ENCODE measurements at regions not wholly inside any gene's neighbourhood (a gene's known extent, or its start where the extent isn't known, plus 50 kb on each side); places are given as distances from the start of the nearest gene placed in this dataset.

GRCh38 chr6:53986721-53987521 lies 124.3 kb upstream of the MLIP start:
- intact Hi-C loops (cut with DNase I; ENCODE audit: low total_unique reads), result loop anchor here (10.0 kb wide), 2 partner anchors 288 to 1248 kb away; no protein-coding TSS in a partner anchor
- peaks cover 0 to 25% (median 9%) of the 10 kb centered on the region in 4 donors for H3K4me1 ChIP-seq
- no peak for TF ChIP-seq CTCF (IDR thresholded peaks at IDR 0.05)
- DNase-seq, result no peak
- H3K36me3 ChIP-seq, result no peaks in the 10 kb centered on the region
- H3K27me3 ChIP-seq, result no peaks in the 10 kb centered on the region
- H3K27ac ChIP-seq, result peak overlapping the region in 1 of 2 donors; percentile 10
- no peaks in the 10 kb centered on the region for H3K9me3 ChIP-seq
- H3K4me3 ChIP-seq, result no peak overlapping the region

GRCh38 chr6:53987522-53987888 lies 123.7 kb upstream of the MLIP start:
- intact Hi-C loops (cut with DNase I; ENCODE audit: low total_unique reads), result loop anchor here (10.0 kb wide), 2 partner anchors 287 to 1247 kb away; no protein-coding TSS in a partner anchor
- Histone ChIP-seq H3K36me3 (no peaks in the 10 kb centered on the region), H3K27me3 (no peaks in the 10 kb centered on the region), H3K9me3 (no peaks in the 10 kb centered on the region), H3K4me3 (no peak overlapping the region), H3K27ac (no peak overlapping the region), H3K4me1 (peaks cover 0 to 25% (median 9%) of the 10 kb centered on the region in 4 donors)
- no peak for TF ChIP-seq CTCF (IDR thresholded peaks at IDR 0.05)
- no peak for DNase-seq

- Histone ChIP-seq H3K9me3 (no peaks in the 10 kb centered on the region), H3K4me3 (no peak overlapping the region), H3K27ac (no peak overlapping the region), H3K4me1 (peaks cover 0 to 25% (median 9%) of the 10 kb centered on the region in 4 donors), H3K27me3 (no peaks in the 10 kb centered on the region), H3K36me3 (no peaks in the 10 kb centered on the region)
- DNase-seq, result no peak
- intact Hi-C loops (cut with DNase I; ENCODE audit: low total_unique reads), result loop anchor here (10.0 kb wide), 2 partner anchors 285 to 1245 kb away; no protein-coding TSS in a partner anchor
- TF ChIP-seq CTCF (IDR thresholded peaks at IDR 0.05), result no peak
These were observed 121.7 kb upstream of the MLIP start for GRCh38 chr6:53989504-53989903.

GRCh38 chr6:53992522-53992921 lies 118.7 kb upstream of the MLIP start:
- Histone ChIP-seq H3K27me3 (no peaks in the 10 kb centered on the region), H3K9me3 (no peaks in the 10 kb centered on the region)
- intact Hi-C loops (cut with DNase I; ENCODE audit: low total_unique reads), result no loop called here

GRCh38 chr6:53994201-53994600 lies 117.0 kb upstream of the MLIP start:
- H3K27me3 ChIP-seq, result no peaks in the 10 kb centered on the region
- no peak for TF ChIP-seq CTCF (IDR thresholded peaks at IDR 0.05)
- no peak for DNase-seq
- H3K27ac ChIP-seq, result no peak overlapping the region
- no peaks in the 10 kb centered on the region for H3K9me3 ChIP-seq
- peaks cover 0 to 7% (median 0%) of the 10 kb centered on the region in 4 donors for H3K4me1 ChIP-seq
- H3K4me3 ChIP-seq, result no peak overlapping the region
- H3K36me3 ChIP-seq, result no peaks in the 10 kb centered on the region
- intact Hi-C loops (cut with DNase I; ENCODE audit: low total_unique reads), result no loop called here

More at GRCh38 chr6:53992522-53992921, 118.7 kb upstream of the MLIP start:
- Histone ChIP-seq H3K36me3 (no peaks in the 10 kb centered on the region), H3K4me3 (no peak overlapping the region), H3K4me1 (peaks cover 0 to 11% (median 0%) of the 10 kb centered on the region in 4 donors), H3K27ac (no peak overlapping the region)
- no peak for DNase-seq
- no peak for TF ChIP-seq CTCF (IDR thresholded peaks at IDR 0.05)

All from tibial artery (tissue), 4 donors.